HepG2 (cell line): ENCODE measurements at regions not wholly inside any gene's neighbourhood (a gene's known extent, or its start where the extent isn't known, plus 50 kb on each side); places are given as distances from the start of the nearest gene placed in this dataset.

Experiments
- ATAC-seq: fragments of 200-7000 bp; cut with Tn5 transposase; 3 replicates; pipeline ENCODE4 v1.9.1; 2020; ENCODE audit warnings: mild to moderate bottlenecking, moderate library complexity
- BruUV-seq: library from RNA; stranded (reverse); fragments of 400-500 nt; replicated peaks from 2 replicates; lab custom pipeline; 2021; lab: Mats Ljungman, UMichigan
- CTCF ChIA-PET: fragments of 300-600 bp; formaldehyde crosslinking; extraction: SDS; loops from one replicate; lab custom pipeline; 2021; ENCODE audit warnings: low total read pairs, inconsistent platforms, low intra/inter-chr PET ratio; lab: Yijun Ruan, JAX
- POLR2A ChIA-PET: fragments of 350-600 bp; sonication (Branson Sonifier 250); formaldehyde crosslinking; loops from one replicate; lab custom pipeline; 2020; ENCODE audit warnings: antibody characterized with exemption, inconsistent platforms; lab: Yijun Ruan, JAX
- DNase-seq: peaks from one replicate; pipeline ENCODE4 v3.0.0-alpha.2; 2015; ENCODE audit warnings: low spot score
- FAIRE-seq: peaks from 3 replicates; lab custom pipeline; 2011; peaks lifted over from hg19 to GRCh38; lab: Jason Lieb, UNC
- H2AFZ ChIP-seq: one replicate; pipeline ENCODE4 v1.6.1; 2011; ENCODE audit warnings: low read length, inconsistent platforms
- H3K27ac ChIP-seq: fragments of 300-600 bp; 3 replicates; pipeline ENCODE4 v1.8.0; 2011; ENCODE audit warnings: mixed run types, mild to moderate bottlenecking, mixed read lengths, low read length, inconsistent platforms; ENCODE audit not compliant: insufficient read depth; ENCODE audit errors: extremely low read length
- H3K27me3 ChIP-seq, 2 experiments: fragments of 200-600 bp in 1 of 2; 2 replicates in 1 of 2; 3 replicates in 1 of 2; pipeline versions ENCODE4 v1.6.0 to v1.8.0; 2011; ENCODE audit warnings: low read length in 2 of 2, mild to moderate bottlenecking in 2 of 2, moderate library complexity in 2 of 2, inconsistent platforms in 1 of 2; ENCODE audit not compliant: insufficient read depth in 2 of 2, control insufficient read depth in 1 of 2
- H3K36me3 ChIP-seq, 2 experiments: fragments of 200-600 bp in 1 of 2; replicated peaks in 1 of 2; 2 replicates in 1 of 2; 3 replicates in 1 of 2; pipeline versions ENCODE4 v1.5.1 to v1.8.0; 2011; ENCODE audit warnings: low read length in 2 of 2, inconsistent platforms in 1 of 2; ENCODE audit not compliant: insufficient read depth in 2 of 2, control insufficient read depth in 1 of 2
- H3K4me1 ChIP-seq: 2 replicates; pipeline ENCODE4 v1.5.1; 2012; ENCODE audit warnings: low read length, inconsistent platforms; ENCODE audit not compliant: insufficient read depth
- H3K4me2 ChIP-seq: 2 replicates; pipeline ENCODE4 v1.6.0; 2011; ENCODE audit warnings: low read depth, low read length, inconsistent platforms
- H3K4me3 ChIP-seq, 3 experiments: fragments of 200-600 bp in 1 of 3; sonication (generic), shearing (Covaris generic) in 1 of 3; replicated peaks in 1 of 3; 2 replicates each; pipeline ENCODE4 v1.5.1; 2011 to 2016; ENCODE audit warnings: low read length in 3 of 3, inconsistent platforms in 2 of 3, low read depth in 2 of 3, mild to moderate bottlenecking in 2 of 3, control low read depth in 1 of 3, mixed read lengths in 1 of 3; ENCODE audit not compliant: insufficient read depth in 1 of 3
- H3K79me2 ChIP-seq: one replicate; pipeline ENCODE4 v1.6.1; 2011; ENCODE audit warnings: low read length, inconsistent platforms; ENCODE audit not compliant: insufficient read depth
- H3K9ac ChIP-seq: 2 replicates; pipeline ENCODE4 v1.6.0; 2011; ENCODE audit warnings: mild to moderate bottlenecking, low read depth, low read length, inconsistent platforms; ENCODE audit not compliant: insufficient read depth
- H3K9me3 ChIP-seq: 2 replicates; pipeline ENCODE4 v1.5.1; 2012; ENCODE audit warnings: mild to moderate bottlenecking, low read length
- H4K20me1 ChIP-seq: 2 replicates; pipeline ENCODE4 v1.6.0; 2011; ENCODE audit warnings: inconsistent platforms, mild to moderate bottlenecking, low read length, moderate library complexity; ENCODE audit not compliant: insufficient read depth
- EED ChIP-seq: sonication (generic); formaldehyde crosslinking; IDR thresholded peaks from 2 replicates; pipeline ENCODE4 v1.5.0; 2020; ENCODE audit warnings: mild to moderate bottlenecking, missing genetic modification reagents
- MAFK ChIP-seq, 2 experiments: IDR thresholded peaks in 1 of 2; conservative IDR thresholded peaks in 1 of 2; 2 replicates each; pipeline ENCODE4 v1.6.1; 2011; ENCODE audit warnings: improper control_type of control experiment in 2 of 2, low read length in 2 of 2
- ZMAT3 ChIP-seq: sonication (generic); formaldehyde crosslinking; conservative IDR thresholded peaks from 2 replicates; pipeline ENCODE4 v1.7.0; 2021; ENCODE audit warnings: missing genetic modification reagents
- WGBS: methylation state at CpG from one replicate; pipeline ENCODE4 v1.1.6; 2017; ENCODE audit warnings: low lambda C conversion rate; 5-methylcytosine and 5-hydroxymethylcytosine counted together
- in situ Hi-C: cut with HindIII; loops from 2 replicates; pipeline ENCODE4 v1.10.0; 2017; ENCODE audit warnings: low pct_unique_long_range_greater_than_20kb; ENCODE audit not compliant: extremely low pct_ligation_motif_present
- intact Hi-C: fragments of 100-400 bp; cut with micrococcal nuclease; formaldehyde crosslinking; loops from one replicate; pipeline ENCODE4 v1.10.0; 2022; ENCODE audit not compliant: unreplicated experiment

DNA sequence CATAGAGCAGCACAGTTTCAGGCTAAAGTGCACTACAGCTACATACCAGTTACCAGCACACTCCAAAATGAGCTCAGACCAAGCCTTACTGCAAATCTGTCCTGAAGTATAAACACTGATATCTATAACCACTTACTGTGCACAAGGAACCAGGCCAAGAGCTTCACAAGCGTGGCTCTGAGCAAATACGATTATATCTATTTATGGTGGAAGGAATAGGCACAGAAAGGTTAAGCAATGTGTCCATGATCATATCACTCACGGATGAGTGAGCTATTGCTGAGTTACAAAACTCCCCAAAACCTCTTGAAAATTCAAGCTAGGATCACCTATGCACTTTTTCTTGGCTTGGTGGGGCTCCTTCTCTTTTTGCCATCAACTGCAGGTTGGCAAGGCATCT, 84.9 kb downstream of the GPAM start:
- Histone ChIP-seq H4K20me1 (no peaks in the 10 kb centered on the region), H3K9me3 (no peaks in the 10 kb centered on the region), H3K4me1 (no peaks in the 10 kb centered on the region), H3K9ac (no peak overlapping the region)
- intact Hi-C loops: no loop called here
- ChIA-PET CTCF (no interaction called here), POLR2A (no interaction called here)
- DNase-seq (no peak), FAIRE-seq (no peak)
- TF ChIP-seq MAFK (conservative IDR thresholded peaks at IDR 0.05 in 1 of 2, IDR thresholded peaks at IDR 0.05 in 1 of 2; ENCODE audit: low read length in 2 of 2) (no peak), EED (CRISPR knock-in tag) (no peak), ZMAT3 (no peak)
- TF ChIP-seq, all 625 proteins: peak for 0
- Histone ChIP-seq H2AFZ (no peak overlapping the region), H3K27me3 (no peaks in the 10 kb centered on the region), H3K36me3 (no peaks in the 10 kb centered on the region), H3K4me3 (no peak overlapping the region), H3K4me2 (no peak overlapping the region), H3K27ac (no peak overlapping the region), H3K79me2 (no peaks in the 10 kb centered on the region)
- no TSS peak for BruUV-seq
- in situ Hi-C loops: no loop called here
- no peak for ATAC-seq
- WGBS: 53% methylated on average over 3 of the region's 3 CpGs
